Stimulated activated naive CD8-positive, alpha-beta T cell treated with anti-CD3 and anti-CD28 coated beads, Interleukin-15, amount 100 ng/mL, for 72 hours (primary cell): ENCODE measurements at regions not wholly inside any gene's neighbourhood (a gene's known extent, or its start where the extent isn't known, plus 50 kb on each side); places are given as distances from the start of the nearest gene placed in this dataset.

Experiments
- ATAC-seq: fragments of 150-1000 bp; cut with Tn5 transposase; 2 replicates; pipeline ENCODE4 v1.10.0; 2021; ENCODE audit warnings: mild to moderate bottlenecking, moderate library complexity
- DNase-seq, 2 donors: peaks; one replicate each; pipeline ENCODE4 v3.0.0; 2021 to 2022
- H3K27ac Mint-ChIP-seq, 2 donors: one replicate each; pipeline ENCODE4 v1.8.0; 2022; ENCODE audit warnings: mild to moderate bottlenecking in 2 of 2, mixed read lengths in 2 of 2, moderate library complexity in 2 of 2
- H3K27me3 Mint-ChIP-seq: one replicate; pipeline ENCODE4 v1.8.0; 2022; ENCODE audit warnings: mixed read lengths
- H3K4me1 Mint-ChIP-seq: one replicate; pipeline ENCODE4 v1.8.0; 2022; ENCODE audit warnings: mild to moderate bottlenecking, mixed read lengths
- H3K4me3 Mint-ChIP-seq, 2 donors: one replicate each; pipeline ENCODE4 v1.8.0; 2022; ENCODE audit warnings: mild to moderate bottlenecking in 2 of 2, mixed read lengths in 2 of 2, moderate library complexity in 1 of 2
- H3K9me3 Mint-ChIP-seq, 2 donors: one replicate each; pipeline ENCODE4 v1.8.0; 2022; ENCODE audit warnings: mixed read lengths in 2 of 2

GRCh38 chr14:104322531-104323366 is 184.4 kb downstream of the KIF26A start:
- no peak for ATAC-seq
- Mint-ChIP-seq H3K9me3 (no peaks in the 10 kb centered on the region), H3K27ac (no peak overlapping the region), H3K27me3 (peaks cover 8% of the 10 kb centered on the region), H3K4me1 (no peaks in the 10 kb centered on the region), H3K4me3 (no peak overlapping the region)
- peak in 1 of 2 donors; percentile 1 for DNase-seq

- ATAC-seq = no peak
- H3K27me3 Mint-ChIP-seq = peaks cover 8% of the 10 kb centered on the region
- H3K9me3 Mint-ChIP-seq = peaks cover 0 to 3% of the 10 kb centered on the region in 2 donors
- no peaks in the 10 kb centered on the region for H3K4me1 Mint-ChIP-seq
- DNase-seq = peak in 1 of 2 donors; percentile 5
- no peak overlapping the region for H3K4me3 Mint-ChIP-seq
- no peak overlapping the region for H3K27ac Mint-ChIP-seq
Measured at GRCh38 chr14:104323551-104324175, 185.3 kb downstream of the KIF26A start.

DNA sequence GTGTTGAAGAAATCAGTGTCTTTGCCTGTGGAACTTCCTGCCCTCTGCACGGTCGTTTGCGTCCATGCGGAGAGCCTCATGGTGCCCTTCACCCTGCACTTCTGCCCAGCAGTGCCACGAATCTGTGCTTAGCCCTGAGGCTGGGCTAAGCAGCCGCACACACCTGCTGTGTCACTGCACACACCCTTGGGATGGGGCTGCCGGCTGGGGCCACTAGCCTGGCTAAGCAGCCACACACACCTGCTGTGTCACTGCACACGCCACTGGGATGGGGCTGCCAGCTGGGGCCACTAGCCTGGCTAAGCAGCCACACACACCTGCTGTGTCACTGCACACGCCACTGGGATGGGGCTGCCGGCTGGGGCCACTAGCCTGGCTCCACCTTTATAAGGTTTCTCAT is 188.5 kb downstream of the KIF26A start:
- H3K27ac Mint-ChIP-seq = no peak overlapping the region
- peak in 1 of 2 donors; percentile 4 for DNase-seq

DNA sequence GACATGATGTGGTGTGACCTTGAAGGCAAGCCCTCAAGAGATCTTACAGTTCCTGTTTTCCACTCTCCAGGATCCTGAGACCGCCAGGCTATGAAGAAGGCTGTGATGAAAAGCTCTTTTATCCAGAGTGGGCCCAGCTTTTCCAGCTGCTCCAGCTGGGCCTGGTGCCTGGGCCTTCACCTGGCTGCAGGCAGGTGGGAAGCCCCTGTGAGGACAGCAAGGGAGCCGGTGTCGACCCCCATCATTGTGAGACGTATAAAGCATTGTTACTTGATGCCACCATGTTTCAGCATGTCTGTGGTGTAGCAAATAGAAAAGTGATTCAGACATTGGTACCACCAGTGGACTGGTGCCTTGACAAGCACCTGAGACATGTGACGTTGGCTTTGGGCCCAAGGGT is 190.2 kb downstream of the KIF26A start:
- ATAC-seq (no peak), DNase-seq (no peak)
- Mint-ChIP-seq H3K9me3 (peaks cover 12 to 25% of the 10 kb centered on the region in 2 donors), H3K4me1 (no peaks in the 10 kb centered on the region), H3K27me3 (no peaks in the 10 kb centered on the region), H3K4me3 (no peak overlapping the region), H3K27ac (no peak overlapping the region)

More for the DNA sequence above, 188.5 kb downstream of the KIF26A start:
- Mint-ChIP-seq H3K4me3 (no peak overlapping the region), H3K27me3 (peaks cover 8% of the 10 kb centered on the region), H3K4me1 (no peaks in the 10 kb centered on the region), H3K9me3 (peaks cover 12 to 25% of the 10 kb centered on the region in 2 donors)
- ATAC-seq = no peak

DNA sequence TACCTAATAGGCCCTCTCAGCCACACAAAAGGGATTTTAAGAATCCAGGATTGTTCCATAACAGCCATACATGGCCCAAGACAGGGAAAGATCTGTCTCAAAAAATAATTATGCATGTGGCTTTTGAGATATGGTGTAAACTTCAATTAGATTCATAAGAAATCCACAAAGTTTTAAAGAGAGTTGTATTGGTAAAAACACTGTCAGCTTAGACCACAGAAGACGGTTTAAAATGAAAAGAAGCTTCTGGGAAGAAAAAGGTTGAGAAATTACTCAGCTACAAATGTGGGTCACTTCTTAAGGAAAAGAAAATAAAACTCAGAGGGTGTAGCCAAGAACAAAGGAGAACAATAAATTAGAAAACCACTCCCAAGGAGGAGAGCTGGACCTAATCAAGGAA is 191.4 kb downstream of the KIF26A start:
- H3K4me1 Mint-ChIP-seq = no peaks in the 10 kb centered on the region
- ATAC-seq (no peak), DNase-seq (no peak)
- no peak overlapping the region for H3K4me3 Mint-ChIP-seq
- H3K27me3 Mint-ChIP-seq = no peaks in the 10 kb centered on the region
- H3K27ac Mint-ChIP-seq = peak overlapping the region in 1 of 2 donors; percentile 80
- peaks cover 12 to 25% of the 10 kb centered on the region in 2 donors for H3K9me3 Mint-ChIP-seq

DNA sequence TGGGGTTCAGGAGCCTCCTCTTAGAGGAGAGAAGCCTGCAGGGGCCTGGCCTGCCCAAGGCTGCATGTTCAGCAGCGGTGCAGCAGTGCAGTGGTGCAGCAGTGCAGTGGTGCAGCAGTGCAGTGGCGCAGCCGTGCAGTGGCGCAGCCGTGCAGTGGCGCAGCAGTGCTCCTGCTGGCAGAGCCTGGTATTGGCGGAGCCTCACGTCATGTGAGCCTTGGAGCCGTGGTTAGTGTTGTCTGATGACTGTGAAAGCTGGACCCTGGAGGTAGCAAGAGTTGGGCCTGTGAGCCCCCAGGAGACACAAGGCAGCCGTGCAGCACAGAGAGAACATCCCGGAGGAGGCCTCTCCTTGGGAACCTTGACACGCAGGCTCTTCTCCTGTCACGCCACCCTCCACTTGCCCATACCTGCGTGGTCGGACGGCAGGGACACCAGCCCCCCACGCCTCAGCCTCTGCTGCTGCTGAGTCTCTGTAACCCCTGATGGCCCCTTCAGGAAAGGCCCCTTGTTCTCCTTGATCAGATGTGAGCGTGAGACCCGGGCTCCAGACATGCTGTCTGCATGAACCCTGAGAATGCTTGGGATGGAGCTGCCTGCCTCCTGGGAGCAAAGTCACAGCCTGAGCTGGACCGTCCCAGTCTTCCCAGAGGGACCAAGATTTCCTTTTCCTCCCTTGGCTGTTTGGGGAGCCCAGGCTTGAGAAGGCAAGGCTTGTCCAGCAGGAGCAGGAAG is 193.7 kb downstream of the KIF26A start:
- Mint-ChIP-seq H3K9me3 (peaks cover 12 to 25% of the 10 kb centered on the region in 2 donors), H3K27me3 (no peaks in the 10 kb centered on the region), H3K4me3 (no peak overlapping the region), H3K27ac (no peak overlapping the region), H3K4me1 (no peaks in the 10 kb centered on the region)
- ATAC-seq (no peak), DNase-seq (no peak)

- ATAC-seq (no peak), DNase-seq (no peak)
- Mint-ChIP-seq H3K27me3 (no peaks in the 10 kb centered on the region), H3K4me1 (no peaks in the 10 kb centered on the region), H3K27ac (no peak overlapping the region), H3K4me3 (no peak overlapping the region), H3K9me3 (peaks cover 12 to 25% of the 10 kb centered on the region in 2 donors)
Measured at GRCh38 chr14:104332634-104333270, 194.4 kb downstream of the KIF26A start.

DNA sequence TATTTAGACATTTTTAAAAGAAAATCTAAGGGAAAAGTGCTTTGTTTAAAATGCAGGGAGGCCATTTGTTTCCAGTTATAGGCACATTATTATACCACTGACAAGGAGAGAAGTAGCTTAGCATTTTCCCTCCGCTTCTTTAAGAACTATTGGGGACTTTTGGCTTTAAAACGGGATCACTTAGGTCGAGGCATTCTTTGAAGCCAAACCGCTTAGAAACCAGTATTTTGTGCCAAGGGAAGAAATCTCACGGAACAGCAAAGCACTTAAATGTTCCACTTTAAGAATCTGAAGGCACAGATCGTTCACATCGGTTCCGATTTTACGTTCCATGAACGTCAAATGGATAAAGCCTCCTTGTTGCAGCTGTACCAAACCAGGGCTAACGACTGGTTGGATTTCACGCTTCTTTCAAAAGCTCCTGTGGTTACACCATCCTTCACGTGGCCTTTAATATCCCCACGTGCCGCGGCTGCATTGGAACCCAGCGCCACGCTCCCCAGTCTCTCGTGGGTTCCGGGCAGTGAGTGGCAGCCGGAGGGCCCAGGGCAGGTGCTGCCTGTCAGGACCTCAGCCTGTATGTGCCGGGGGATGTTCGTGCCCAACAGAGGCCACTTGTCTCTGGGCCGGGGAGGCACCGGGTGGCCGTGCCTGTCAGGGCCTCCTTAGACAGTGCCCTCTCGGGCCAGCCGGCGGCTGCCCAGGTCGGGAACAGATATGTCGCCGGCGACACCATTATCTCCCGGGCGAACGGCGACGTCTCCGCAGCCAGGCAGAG is 195.4 kb downstream of the KIF26A start:
- no peak for DNase-seq
- Mint-ChIP-seq H3K4me3 (no peak overlapping the region), H3K27me3 (no peaks in the 10 kb centered on the region), H3K27ac (no peak overlapping the region), H3K4me1 (no peaks in the 10 kb centered on the region), H3K9me3 (peaks cover 17 to 31% of the 10 kb centered on the region in 2 donors)
- ATAC-seq = no peak

- ATAC-seq (no peak), DNase-seq (no peak)
- H3K4me1 Mint-ChIP-seq = no peaks in the 10 kb centered on the region
- H3K4me3 Mint-ChIP-seq = no peak overlapping the region
- H3K27me3 Mint-ChIP-seq = no peaks in the 10 kb centered on the region
- H3K9me3 Mint-ChIP-seq = peaks cover 15 to 25% of the 10 kb centered on the region in 2 donors
- peak overlapping the region in 1 of 2 donors; percentile 89 for H3K27ac Mint-ChIP-seq
Measured at GRCh38 chr14:104334424-104335161, 196.2 kb downstream of the KIF26A start.

DNA sequence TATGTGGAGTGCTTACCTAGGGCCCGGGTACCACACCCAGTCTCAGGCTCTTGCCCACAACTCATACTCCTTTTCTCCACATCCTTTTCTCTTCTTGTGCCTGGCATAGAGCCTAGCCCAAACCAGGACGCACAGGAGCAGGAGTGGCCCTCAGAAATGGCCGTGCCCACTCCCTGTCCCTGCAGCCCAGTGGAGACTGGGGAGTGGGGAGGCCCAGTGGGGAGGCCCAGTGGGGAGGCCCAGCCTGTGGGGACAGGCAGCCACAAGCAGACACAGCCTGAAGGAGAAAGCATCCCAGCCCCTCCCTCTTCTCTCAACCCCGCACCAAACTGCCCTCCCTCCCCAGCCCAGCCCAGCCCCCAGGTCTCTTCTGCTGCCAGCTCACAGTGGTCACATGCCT is 196.8 kb downstream of the KIF26A start:
- H3K27ac Mint-ChIP-seq = peak overlapping the region in 1 of 2 donors; percentile 89
- H3K27me3 Mint-ChIP-seq = no peaks in the 10 kb centered on the region
- H3K9me3 Mint-ChIP-seq = peaks cover 11 to 19% of the 10 kb centered on the region in 2 donors
- H3K4me3 Mint-ChIP-seq = no peak overlapping the region
- ATAC-seq (no peak), DNase-seq (no peak)
- no peaks in the 10 kb centered on the region for H3K4me1 Mint-ChIP-seq

- Mint-ChIP-seq H3K9me3 (peaks cover 11 to 18% of the 10 kb centered on the region in 2 donors), H3K4me3 (no peak overlapping the region), H3K27me3 (no peaks in the 10 kb centered on the region), H3K4me1 (no peaks in the 10 kb centered on the region), H3K27ac (no peak overlapping the region)
- ATAC-seq (no peak), DNase-seq (no peak)
Measured at GRCh38 chr14:104335611-104336010, 197.2 kb downstream of the KIF26A start.

DNA sequence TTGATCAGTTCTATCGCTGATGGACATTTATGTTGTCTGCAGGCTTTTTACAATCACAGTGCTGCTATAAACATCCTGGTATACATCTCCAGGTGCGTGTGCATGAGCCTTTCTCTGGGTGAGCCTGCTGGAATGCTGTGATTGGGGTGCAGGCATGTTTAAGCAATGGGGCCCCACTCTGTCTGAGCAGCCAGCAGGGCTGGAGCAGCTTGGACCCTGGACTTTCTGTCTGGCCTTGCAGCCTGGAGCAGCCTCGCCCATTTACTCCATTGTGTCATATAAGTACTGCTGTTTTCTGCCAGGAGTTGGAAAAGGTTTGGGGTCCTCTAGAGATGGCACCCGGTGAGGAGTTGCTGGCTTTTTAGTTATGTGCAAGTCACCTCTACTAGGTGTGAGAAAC is 199.0 kb downstream of the KIF26A start:
- no peaks in the 10 kb centered on the region for H3K4me1 Mint-ChIP-seq
- no peak overlapping the region for H3K27ac Mint-ChIP-seq
- H3K9me3 Mint-ChIP-seq = peaks cover 6 to 11% of the 10 kb centered on the region in 2 donors
- no peaks in the 10 kb centered on the region for H3K27me3 Mint-ChIP-seq
- ATAC-seq (no peak), DNase-seq (no peak)
- no peak overlapping the region for H3K4me3 Mint-ChIP-seq

GRCh38 chr14:104339361-104339760 is 201.0 kb downstream of the KIF26A start:
- H3K4me1 Mint-ChIP-seq = no peaks in the 10 kb centered on the region
- no peak overlapping the region for H3K27ac Mint-ChIP-seq
- H3K9me3 Mint-ChIP-seq = peaks cover 6 to 11% of the 10 kb centered on the region in 2 donors
- no peak for ATAC-seq
- DNase-seq = no peak
- peaks cover 2% of the 10 kb centered on the region for H3K27me3 Mint-ChIP-seq
- H3K4me3 Mint-ChIP-seq = no peak overlapping the region

DNA sequence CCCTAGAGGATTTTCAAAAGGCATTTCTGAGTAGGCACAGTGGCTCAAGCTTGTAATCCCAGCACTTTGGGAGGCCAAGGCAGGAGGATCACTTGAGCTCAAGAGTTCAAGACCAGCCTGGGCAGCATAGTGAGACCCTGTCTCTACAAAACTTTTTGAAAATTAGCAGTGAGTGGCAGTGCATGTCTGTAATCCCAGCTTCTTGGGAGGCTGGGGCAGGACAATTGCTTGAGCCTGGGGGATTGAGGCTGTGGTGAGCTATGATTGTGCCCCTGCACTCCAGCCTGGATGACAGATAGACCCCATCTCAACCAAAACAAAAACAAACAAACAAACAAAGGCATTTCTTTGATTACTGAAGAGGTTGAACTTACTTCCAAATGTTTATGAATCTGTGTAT is 201.4 kb downstream of the KIF26A start:
- Mint-ChIP-seq H3K27me3 (peaks cover 7% of the 10 kb centered on the region), H3K4me3 (no peak overlapping the region), H3K9me3 (peaks cover 6 to 11% of the 10 kb centered on the region in 2 donors), H3K27ac (no peak overlapping the region), H3K4me1 (no peaks in the 10 kb centered on the region)
- DNase-seq (no peak), ATAC-seq (no peak)
